BE2C (cell line): ENCODE measurements at regions not wholly inside any gene's neighbourhood (a gene's known extent, or its start where the extent isn't known, plus 50 kb on each side); places are given as distances from the start of the nearest gene placed in this dataset.

Experiments used
- DNase-seq: peaks from one replicate; pipeline ENCODE4 v3.0.0-alpha.2; 2020
- H3K27me3 ChIP-seq: fragments of 250-450 bp; sonication (Bioruptor Pico); 2 replicates; pipeline ENCODE4 v1.5.1; 2020; ENCODE audit warnings: mild to moderate bottlenecking
- H3K36me3 ChIP-seq: fragments of 250-450 bp; sonication (Bioruptor Pico); 2 replicates; pipeline ENCODE4 v1.5.1; 2020; ENCODE audit warnings: mild to moderate bottlenecking
- H3K4me1 ChIP-seq: fragments of 250-450 bp; sonication (Bioruptor Pico); 2 replicates; pipeline ENCODE4 v1.5.1; 2020
- H3K4me3 ChIP-seq: 2 replicates; pipeline ENCODE4 v1.5.1; 2011; ENCODE audit warnings: low read depth, low read length
- H3K9me3 ChIP-seq: fragments of 250-450 bp; sonication (Bioruptor Pico); 2 replicates; pipeline ENCODE4 v1.5.1; 2020
- CTCF ChIP-seq: IDR thresholded peaks from 2 replicates; pipeline ENCODE4 v1.5.1; 2012; ENCODE audit warnings: mild to moderate bottlenecking, low read depth, low read length

DNA sequence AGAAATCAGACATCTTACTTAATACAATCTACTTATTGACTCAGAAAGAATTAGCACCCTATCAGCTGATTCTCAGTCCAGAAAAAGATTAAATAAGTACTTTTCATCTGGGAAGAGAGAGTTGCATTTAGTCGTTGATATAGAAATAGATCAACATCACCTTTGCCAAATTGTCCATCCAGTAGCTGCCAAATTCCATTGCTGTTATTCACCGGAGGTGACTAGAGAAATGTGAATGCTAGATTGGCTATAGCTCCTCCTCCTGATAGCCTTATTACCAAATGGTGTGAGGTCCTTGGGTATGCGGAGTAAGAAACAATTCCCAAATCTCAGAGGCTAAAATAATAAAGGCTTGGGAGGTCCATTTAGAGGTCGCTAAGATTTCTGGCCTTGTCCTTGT, 723.3 kb upstream of the FLRT2 start:
- H3K27me3 ChIP-seq: no peaks in the 10 kb centered on the region
- no peak overlapping the region for H3K4me3 ChIP-seq
- H3K9me3 ChIP-seq: no peaks in the 10 kb centered on the region
- no peak for DNase-seq
- TF ChIP-seq CTCF: no peak
- no peaks in the 10 kb centered on the region for H3K36me3 ChIP-seq
- no peaks in the 10 kb centered on the region for H3K4me1 ChIP-seq

DNA sequence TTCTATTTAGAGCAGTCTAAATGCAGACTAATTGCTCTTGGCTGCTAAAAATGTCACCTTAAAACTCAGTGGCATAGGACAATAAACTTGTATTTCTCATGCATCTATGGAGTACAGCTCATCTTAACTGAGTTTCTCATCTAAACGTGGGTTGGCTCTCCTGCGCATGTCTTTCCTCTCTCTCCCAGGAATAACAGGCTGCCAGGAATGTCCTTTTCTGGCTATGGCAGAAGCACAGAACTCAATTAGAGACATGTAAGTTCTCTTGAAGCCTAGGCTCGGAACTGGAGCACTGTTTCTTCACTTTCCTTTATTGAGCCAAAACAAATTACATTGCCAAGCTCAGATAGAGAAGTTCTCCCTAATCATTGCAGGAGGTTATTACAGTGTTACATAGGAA, 722.3 kb upstream of the FLRT2 start:
- Histone ChIP-seq H3K4me3 (no peak overlapping the region), H3K9me3 (no peaks in the 10 kb centered on the region), H3K4me1 (no peaks in the 10 kb centered on the region), H3K27me3 (no peaks in the 10 kb centered on the region), H3K36me3 (no peaks in the 10 kb centered on the region)
- TF ChIP-seq CTCF: no peak
- no peak for DNase-seq

GRCh38 chr14:84809158-84809557, 720.8 kb upstream of the FLRT2 start:
- Histone ChIP-seq H3K36me3 (no peaks in the 10 kb centered on the region), H3K4me3 (no peak overlapping the region), H3K9me3 (no peaks in the 10 kb centered on the region), H3K27me3 (no peaks in the 10 kb centered on the region), H3K4me1 (no peaks in the 10 kb centered on the region)
- TF ChIP-seq CTCF: no peak
- DNase-seq: no peak

DNA sequence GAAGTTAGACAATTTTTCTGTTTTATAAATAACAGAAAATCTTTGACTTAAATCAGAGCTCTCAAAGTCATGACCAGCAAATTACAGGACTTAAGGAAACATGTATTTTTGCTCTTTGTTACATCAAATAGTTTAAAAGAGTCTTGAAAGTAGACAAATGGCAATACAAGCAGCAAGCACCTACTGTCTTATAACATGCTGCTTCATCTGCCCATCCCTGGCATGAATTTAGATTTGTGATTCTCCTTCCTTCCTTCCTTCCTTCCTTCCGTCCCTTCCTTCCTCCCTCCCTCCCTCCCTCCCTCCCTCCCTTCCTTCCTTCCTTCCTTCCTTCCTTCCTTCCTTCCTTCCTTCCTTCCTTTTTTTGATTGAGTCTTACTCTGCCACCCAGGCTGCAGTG, 715.6 kb upstream of the FLRT2 start:
- Histone ChIP-seq H3K4me3 (no peak overlapping the region), H3K36me3 (no peaks in the 10 kb centered on the region), H3K4me1 (no peaks in the 10 kb centered on the region), H3K27me3 (no peaks in the 10 kb centered on the region), H3K9me3 (no peaks in the 10 kb centered on the region)
- TF ChIP-seq CTCF: no peak
- DNase-seq: no peak

- TF ChIP-seq CTCF: no peak
- no peaks in the 10 kb centered on the region for H3K4me1 ChIP-seq
- H3K27me3 ChIP-seq: no peaks in the 10 kb centered on the region
- peaks cover 3% of the 10 kb centered on the region; the same call in 1 of the 2 replicates for H3K9me3 ChIP-seq
- no peaks in the 10 kb centered on the region for H3K36me3 ChIP-seq
- no peak overlapping the region for H3K4me3 ChIP-seq
- DNase-seq: no peak
Observed at GRCh38 chr14:84819528-84819927, 710.4 kb upstream of the FLRT2 start.

- no peaks in the 10 kb centered on the region for H3K36me3 ChIP-seq
- TF ChIP-seq CTCF: no peak
- H3K4me3 ChIP-seq: no peak overlapping the region
- no peak for DNase-seq
- H3K9me3 ChIP-seq: no peaks in the 10 kb centered on the region; the same call in 1 of the 2 replicates
- H3K27me3 ChIP-seq: no peaks in the 10 kb centered on the region
- no peaks in the 10 kb centered on the region for H3K4me1 ChIP-seq
Observed at GRCh38 chr14:84825481-84826251, 704.3 kb upstream of the FLRT2 start.
